Kidney epithelial cell (primary cell): ENCODE measurements at regions not wholly inside any gene's neighbourhood (a gene's known extent, or its start where the extent isn't known, plus 50 kb on each side); places are given as distances from the start of the nearest gene placed in this dataset.

Experiments used
- DNase-seq: peaks from one replicate; pipeline ENCODE4 v3.0.0-alpha.2; 2010; ENCODE audit warnings: low read depth
- H3K27me3 ChIP-seq: 2 replicates; pipeline ENCODE4 v1.6.0; 2011; ENCODE audit warnings: low read length; ENCODE audit not compliant: control insufficient read depth, insufficient read depth
- H3K36me3 ChIP-seq: 2 replicates; pipeline ENCODE4 v1.5.1; 2011; ENCODE audit warnings: low read length; ENCODE audit not compliant: control insufficient read depth, insufficient read depth
- H3K4me3 ChIP-seq: 2 replicates; pipeline ENCODE4 v1.5.1; 2011; ENCODE audit warnings: low read depth, mild to moderate bottlenecking, control low read depth, low read length
- CTCF ChIP-seq: IDR thresholded peaks from 2 replicates; pipeline ENCODE4 v1.5.1; 2011; ENCODE audit warnings: mild to moderate bottlenecking, moderate library complexity, low read length, control low read depth, inconsistent platforms; ENCODE audit not compliant: insufficient read depth, poor library complexity, severe bottlenecking

- Histone ChIP-seq H3K27me3 (peaks cover 10% of the 10 kb centered on the region), H3K36me3 (no peaks in the 10 kb centered on the region), H3K4me3 (no peak overlapping the region)
- TF ChIP-seq CTCF, result no peak
- no peak for DNase-seq
These were observed 293.1 kb upstream of the HDAC4 start for GRCh38 chr2:239693761-239694415.

DNA sequence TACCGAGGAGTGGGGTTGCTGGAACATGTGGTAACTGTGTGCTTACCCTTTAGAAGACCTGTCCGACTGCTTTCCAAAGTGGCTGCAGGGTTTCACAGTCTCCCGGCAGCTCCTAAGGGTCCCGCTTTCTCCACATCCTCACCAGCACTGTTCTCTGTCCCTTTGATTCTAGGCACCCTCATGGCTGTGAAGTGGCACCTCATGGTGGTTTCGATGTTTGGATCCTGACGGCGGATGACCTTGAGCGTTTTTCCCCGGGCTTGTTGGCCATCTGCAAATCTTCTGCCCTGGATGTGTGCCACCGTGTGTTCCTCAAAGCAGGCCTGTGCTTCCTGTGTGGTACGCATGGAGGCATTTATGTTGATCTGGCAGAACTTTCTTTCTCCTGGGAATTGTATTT is 292.5 kb upstream of the HDAC4 start:
- Histone ChIP-seq H3K4me3 (no peak overlapping the region), H3K36me3 (no peaks in the 10 kb centered on the region), H3K27me3 (peaks cover 10% of the 10 kb centered on the region)
- DNase-seq, result no peak
- TF ChIP-seq CTCF, result no peak

DNA sequence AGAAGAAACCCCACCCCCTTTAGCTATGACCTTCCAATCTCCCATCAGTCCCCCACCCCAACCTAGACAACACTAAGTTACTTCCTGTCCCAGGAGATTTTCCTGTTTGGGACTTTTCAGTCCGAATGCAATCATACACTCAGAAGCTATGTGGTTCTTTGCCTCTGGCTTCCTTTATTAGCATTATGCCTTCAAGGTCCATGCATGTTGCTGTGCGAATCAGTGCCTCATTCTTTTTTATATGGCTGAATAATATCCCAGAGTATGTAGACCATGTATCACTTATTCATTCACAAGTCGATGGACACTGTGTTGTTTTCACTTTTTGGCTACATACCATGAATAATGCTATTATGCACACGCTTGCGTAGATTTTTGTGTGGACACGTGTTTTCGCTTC is 292.1 kb upstream of the HDAC4 start:
- DNase-seq, result no peak
- Histone ChIP-seq H3K27me3 (peaks cover 11% of the 10 kb centered on the region), H3K4me3 (no peak overlapping the region), H3K36me3 (no peaks in the 10 kb centered on the region)
- TF ChIP-seq CTCF, result no peak

DNA sequence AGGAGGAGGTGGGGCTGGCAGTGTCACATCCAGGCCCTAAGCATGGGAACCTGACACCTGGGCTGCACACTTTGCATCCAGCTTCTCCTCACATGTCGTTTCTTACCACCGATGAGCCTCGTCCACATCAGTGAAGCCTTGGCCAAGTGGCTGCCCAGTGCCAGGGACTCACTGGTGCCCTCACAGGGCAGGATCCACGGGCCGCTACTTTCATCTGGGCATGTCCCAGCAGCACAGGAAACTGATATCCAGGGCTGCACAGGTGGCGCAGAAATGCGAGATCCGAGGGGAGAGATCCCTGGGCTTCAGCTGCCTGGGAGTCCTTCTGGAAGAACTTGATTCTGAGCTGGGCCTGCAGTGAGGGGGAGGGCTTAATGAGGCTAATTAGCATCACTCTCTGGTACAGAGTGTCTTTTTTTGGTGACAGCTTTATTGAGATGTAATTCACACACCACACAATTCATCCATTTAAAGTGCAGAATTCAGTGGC is 291.6 kb upstream of the HDAC4 start:
- DNase-seq, result no peak
- Histone ChIP-seq H3K36me3 (no peaks in the 10 kb centered on the region), H3K27me3 (peaks cover 13% of the 10 kb centered on the region), H3K4me3 (no peak overlapping the region)
- TF ChIP-seq CTCF, result no peak

DNA sequence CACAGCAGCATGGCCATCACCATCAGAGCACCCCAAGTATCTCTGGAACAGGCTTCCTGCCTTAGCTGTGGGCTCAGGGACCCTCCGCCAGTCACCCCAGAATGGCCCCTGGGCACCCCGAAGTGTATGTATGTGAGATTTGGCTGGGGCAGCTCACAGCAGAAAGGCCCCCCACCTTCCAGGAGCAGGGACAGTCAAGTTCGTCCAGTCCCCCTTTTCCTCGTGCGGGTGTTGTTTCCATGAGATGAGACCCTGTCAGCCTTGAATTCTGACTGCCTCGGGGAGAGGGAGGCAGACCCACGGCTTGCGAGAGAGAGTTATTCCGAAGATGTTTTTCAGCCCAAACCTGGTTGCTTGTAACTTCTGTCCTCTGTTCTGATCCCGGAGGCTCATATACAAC is 290.9 kb upstream of the HDAC4 start:
- Histone ChIP-seq H3K27me3 (peaks cover 13% of the 10 kb centered on the region), H3K36me3 (no peaks in the 10 kb centered on the region), H3K4me3 (no peak overlapping the region)
- TF ChIP-seq CTCF, result no peak
- no peak for DNase-seq
